ENCODE measurements at regions not wholly inside any gene's neighbourhood (a gene's known extent, or its start where the extent isn't known, plus 50 kb on each side); places are given as distances from the start of the nearest gene placed in this dataset.

GRCh38 chr19:31103228-31103627, 246.0 kb downstream of the TSHZ3 start:
- TF ChIP-seq CTCF (IDR thresholded peaks at IDR 0.05), result no peak

DNA sequence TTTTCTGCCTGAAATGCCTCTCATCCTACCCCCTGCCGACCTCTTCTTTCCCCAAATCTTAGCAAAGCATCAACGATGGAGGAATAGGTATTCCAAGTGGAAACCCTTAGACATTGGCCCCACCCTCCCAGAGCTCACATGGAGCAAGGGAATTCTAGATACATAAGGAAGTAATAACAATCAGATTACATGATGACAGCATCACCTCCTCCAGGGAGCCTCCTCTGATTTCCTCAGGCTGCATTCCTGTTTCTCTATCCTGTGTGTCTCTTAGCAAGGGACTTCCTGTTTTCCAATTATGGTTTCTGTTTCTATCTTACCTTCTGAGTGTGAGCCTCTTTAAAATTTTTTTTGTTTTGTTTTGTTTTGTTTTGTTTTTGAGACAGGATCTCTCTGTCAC, 246.6 kb downstream of the TSHZ3 start:
- DNase-seq, result no peak
- peaks cover 38% of the 10 kb centered on the region for H3K4me1 Mint-ChIP-seq

More at GRCh38 chr19:31103228-31103627, 246.0 kb downstream of the TSHZ3 start:
- H3K4me1 Mint-ChIP-seq, result peaks cover 37% of the 10 kb centered on the region
- H3K4me3 Mint-ChIP-seq, result no peak overlapping the region
- no peaks in the 10 kb centered on the region for H3K36me3 Mint-ChIP-seq (ENCODE audit: low read depth)
- peaks cover 4% of the 10 kb centered on the region for H3K27me3 Mint-ChIP-seq (ENCODE audit: low read depth, poor library complexity)
- no peaks in the 10 kb centered on the region for H3K9me3 Mint-ChIP-seq
- H3K27ac Mint-ChIP-seq, result no peak overlapping the region
- no peak for DNase-seq

DNA sequence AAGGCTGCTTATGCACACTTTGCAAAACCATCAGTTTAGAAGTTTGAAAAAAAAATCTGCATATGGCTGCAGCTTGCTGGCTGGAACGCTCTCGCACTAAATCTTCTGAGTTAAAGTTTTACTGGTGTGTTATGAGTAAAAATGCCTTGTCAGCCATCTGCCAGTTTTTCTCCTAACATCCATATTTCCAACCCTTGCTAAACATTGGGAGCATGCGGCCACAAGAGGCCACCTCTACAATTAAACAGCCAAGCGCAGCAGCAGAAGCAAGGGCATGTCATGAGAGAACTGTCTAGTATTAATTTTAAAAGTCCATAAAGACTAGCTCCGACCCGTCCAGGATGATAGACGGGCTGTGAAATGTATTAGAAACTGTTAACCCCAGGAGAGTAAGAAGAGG, 248.3 kb downstream of the TSHZ3 start:
- Mint-ChIP-seq H3K4me3 (no peak overlapping the region), H3K36me3 (ENCODE audit: low read depth) (no peaks in the 10 kb centered on the region), H3K27me3 (ENCODE audit: low read depth, poor library complexity) (peaks cover 7% of the 10 kb centered on the region), H3K27ac (no peak overlapping the region), H3K9me3 (no peaks in the 10 kb centered on the region), H3K4me1 (peaks cover 50% of the 10 kb centered on the region)
- DNase-seq, result no peak
- TF ChIP-seq CTCF (IDR thresholded peaks at IDR 0.05), result no peak

More for the DNA sequence above, 246.6 kb downstream of the TSHZ3 start:
- Mint-ChIP-seq H3K36me3 (ENCODE audit: low read depth) (no peaks in the 10 kb centered on the region), H3K4me3 (no peak overlapping the region), H3K9me3 (no peaks in the 10 kb centered on the region), H3K27me3 (ENCODE audit: low read depth, poor library complexity) (peaks cover 4% of the 10 kb centered on the region), H3K27ac (no peak overlapping the region)
- TF ChIP-seq CTCF (IDR thresholded peaks at IDR 0.05), result no peak

- no peaks in the 10 kb centered on the region for H3K9me3 Mint-ChIP-seq
- H3K27ac Mint-ChIP-seq, result no peak overlapping the region
- peaks cover 7% of the 10 kb centered on the region for H3K27me3 Mint-ChIP-seq (ENCODE audit: low read depth, poor library complexity)
- H3K4me1 Mint-ChIP-seq, result peaks cover 56% of the 10 kb centered on the region
- no peaks in the 10 kb centered on the region for H3K36me3 Mint-ChIP-seq (ENCODE audit: low read depth)
- DNase-seq, result no peak
- TF ChIP-seq CTCF (IDR thresholded peaks at IDR 0.05), result no peak
- no peak overlapping the region for H3K4me3 Mint-ChIP-seq
Observed at GRCh38 chr19:31100206-31100590, 249.0 kb downstream of the TSHZ3 start.

GRCh38 chr19:31099515-31100205, 249.6 kb downstream of the TSHZ3 start:
- H3K4me3 Mint-ChIP-seq, result no peak overlapping the region
- no peaks in the 10 kb centered on the region for H3K9me3 Mint-ChIP-seq
- H3K27ac Mint-ChIP-seq, result no peak overlapping the region
- TF ChIP-seq CTCF (IDR thresholded peaks at IDR 0.05), result no peak
- peaks cover 55% of the 10 kb centered on the region for H3K4me1 Mint-ChIP-seq
- H3K27me3 Mint-ChIP-seq (ENCODE audit: low read depth, poor library complexity), result peaks cover 7% of the 10 kb centered on the region
- H3K36me3 Mint-ChIP-seq (ENCODE audit: low read depth), result no peaks in the 10 kb centered on the region
- DNase-seq, result no peak

DNA sequence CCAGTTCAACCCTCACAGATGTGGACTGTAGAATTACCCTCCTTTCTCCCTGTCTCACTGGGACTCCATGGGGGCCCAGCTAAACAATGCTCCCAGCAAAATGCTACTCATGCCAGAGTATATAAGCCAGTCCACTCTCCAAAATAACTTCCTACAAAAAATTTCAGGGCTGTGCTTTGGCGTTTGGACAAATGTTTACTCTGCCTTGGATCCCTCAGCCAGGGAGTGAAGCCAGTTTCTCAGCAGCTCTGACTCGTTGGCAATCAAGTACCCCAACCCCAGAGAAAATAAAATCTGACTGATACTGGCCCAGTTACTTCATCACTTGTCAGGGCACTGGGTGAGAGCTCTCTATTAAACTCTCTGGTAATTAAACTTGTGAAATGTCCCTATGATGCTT, 250.4 kb downstream of the TSHZ3 start:
- DNase-seq, result no peak
- Mint-ChIP-seq H3K36me3 (ENCODE audit: low read depth) (no peaks in the 10 kb centered on the region), H3K27me3 (ENCODE audit: low read depth, poor library complexity) (peaks cover 7% of the 10 kb centered on the region), H3K27ac (no peak overlapping the region), H3K4me3 (no peak overlapping the region), H3K4me1 (peaks cover 51% of the 10 kb centered on the region), H3K9me3 (no peaks in the 10 kb centered on the region)
- no peak for TF ChIP-seq CTCF (IDR thresholded peaks at IDR 0.05)

Measured in nephron progenitor cell (in vitro differentiated cells).